GM19438 (cell line): ENCODE measurements at regions not wholly inside any gene's neighbourhood (a gene's known extent, or its start where the extent isn't known, plus 50 kb on each side); places are given as distances from the start of the nearest gene placed in this dataset.

Experiments
- ATAC-seq: cut with Tn5 transposase; IDR thresholded peaks from one replicate; pipeline ENCODE4 v1.9.1; 2021; ENCODE audit warnings: low read depth; ENCODE audit not compliant: unreplicated experiment

GRCh38 chr10:131803860-131804425 lies 96.9 kb upstream of the PPP2R2D start:
- ATAC-seq, result no peak

DNA sequence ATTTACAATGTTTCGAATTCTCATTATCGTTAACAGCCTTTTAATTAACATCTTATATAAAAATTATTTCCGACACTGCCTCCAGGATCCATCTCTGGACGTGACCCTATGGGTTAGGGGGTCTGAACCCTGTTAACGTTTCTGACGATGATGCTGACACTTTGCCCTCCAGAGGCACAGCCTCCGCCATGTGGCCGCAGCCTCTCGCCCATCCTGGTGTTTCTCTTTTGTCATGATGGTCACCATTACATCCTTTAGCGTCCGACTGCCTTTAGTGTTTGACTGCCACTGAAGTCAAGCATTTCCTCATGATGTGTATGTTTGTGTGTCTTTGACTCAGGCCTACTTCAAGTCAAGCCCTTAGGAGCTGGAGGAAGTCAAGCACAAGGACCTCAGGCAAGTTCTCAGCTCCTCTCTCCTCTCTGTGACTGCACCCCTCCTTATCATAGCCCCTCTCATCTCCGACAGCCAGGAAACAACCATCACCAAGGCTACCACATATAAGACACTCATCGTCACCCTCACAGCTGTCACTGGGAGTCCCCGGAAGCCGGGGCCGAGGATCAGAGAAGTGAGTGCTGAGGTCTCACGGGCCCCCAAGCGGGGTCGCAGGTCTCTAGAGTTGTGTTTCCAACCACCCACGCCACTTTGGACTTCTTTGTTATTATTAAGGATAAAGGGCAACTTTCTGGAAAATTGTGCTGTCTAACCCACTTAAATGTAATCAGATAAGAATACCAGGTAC lies 96.1 kb upstream of the PPP2R2D start:
- ATAC-seq, result no peak

GRCh38 chr10:131805696-131806095 lies 95.1 kb upstream of the PPP2R2D start:
- no peak for ATAC-seq

DNA sequence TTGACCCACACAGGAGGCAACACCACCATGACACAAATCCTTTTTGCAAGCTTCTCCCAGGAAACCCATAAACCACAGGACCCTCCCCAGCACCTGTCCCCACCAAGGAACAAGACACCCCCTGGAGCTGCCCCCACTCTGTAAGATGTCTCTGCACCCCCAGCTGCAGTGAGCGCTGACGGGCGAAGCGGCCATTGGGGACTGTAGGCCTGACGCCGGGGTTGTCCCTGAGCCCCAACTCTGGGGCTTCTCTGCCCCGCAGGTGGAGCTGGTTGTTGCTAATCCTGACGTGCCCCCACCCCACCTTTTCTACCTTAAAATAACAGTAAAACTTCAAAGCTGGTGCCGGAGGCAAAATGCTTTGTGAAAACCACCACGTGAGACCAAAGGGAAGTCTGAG lies 94.7 kb upstream of the PPP2R2D start:
- no peak for ATAC-seq

- no peak for ATAC-seq
These were observed 94.0 kb upstream of the PPP2R2D start for GRCh38 chr10:131806646-131807317.

GRCh38 chr10:131808370-131808930 lies 92.4 kb upstream of the PPP2R2D start:
- no peak for ATAC-seq

DNA sequence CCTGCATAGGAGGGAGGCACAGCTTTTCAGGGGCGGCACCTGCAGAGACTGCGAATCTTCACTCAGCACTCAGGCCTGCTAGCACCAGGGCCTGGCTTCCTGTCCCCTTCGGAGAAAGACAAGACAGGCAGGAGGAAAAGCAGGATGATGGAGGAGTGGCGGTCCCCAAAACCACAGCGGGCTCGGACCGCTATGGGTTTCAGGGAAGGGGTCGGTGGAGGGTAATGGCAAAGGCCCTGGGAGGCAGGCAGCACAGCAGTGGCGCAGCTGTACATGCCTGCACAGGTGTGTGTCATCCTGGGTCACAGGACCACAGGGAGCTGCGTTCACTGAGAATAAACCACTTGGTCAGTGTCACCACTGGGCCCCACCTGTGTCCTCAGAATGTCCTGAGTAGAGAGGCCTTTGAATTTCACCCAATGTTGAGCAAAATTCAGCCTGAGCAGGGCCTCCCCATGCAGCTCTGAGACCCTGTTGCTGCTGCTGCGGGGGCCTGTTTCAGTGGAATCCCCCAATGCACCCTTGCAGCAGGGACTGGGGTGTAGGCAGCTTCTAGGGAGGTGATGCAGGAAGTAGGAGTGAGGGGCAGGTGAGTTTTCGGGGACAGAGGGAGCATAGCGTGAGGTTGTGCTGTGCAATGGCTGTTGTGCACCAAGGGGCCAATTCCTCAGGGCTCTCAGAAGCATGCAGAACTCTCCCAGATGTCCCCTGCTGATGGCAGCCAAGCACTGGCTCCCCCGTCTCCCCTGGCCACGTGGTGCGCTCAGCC lies 90.6 kb upstream of the PPP2R2D start:
- ATAC-seq, result no peak

GRCh38 chr10:131810805-131811629 lies 89.8 kb upstream of the PPP2R2D start:
- no peak for ATAC-seq

- no peak for ATAC-seq
These were observed 89.0 kb upstream of the PPP2R2D start for GRCh38 chr10:131811630-131812403.

- no peak for ATAC-seq
These were observed 87.8 kb upstream of the PPP2R2D start for GRCh38 chr10:131812736-131813604.

DNA sequence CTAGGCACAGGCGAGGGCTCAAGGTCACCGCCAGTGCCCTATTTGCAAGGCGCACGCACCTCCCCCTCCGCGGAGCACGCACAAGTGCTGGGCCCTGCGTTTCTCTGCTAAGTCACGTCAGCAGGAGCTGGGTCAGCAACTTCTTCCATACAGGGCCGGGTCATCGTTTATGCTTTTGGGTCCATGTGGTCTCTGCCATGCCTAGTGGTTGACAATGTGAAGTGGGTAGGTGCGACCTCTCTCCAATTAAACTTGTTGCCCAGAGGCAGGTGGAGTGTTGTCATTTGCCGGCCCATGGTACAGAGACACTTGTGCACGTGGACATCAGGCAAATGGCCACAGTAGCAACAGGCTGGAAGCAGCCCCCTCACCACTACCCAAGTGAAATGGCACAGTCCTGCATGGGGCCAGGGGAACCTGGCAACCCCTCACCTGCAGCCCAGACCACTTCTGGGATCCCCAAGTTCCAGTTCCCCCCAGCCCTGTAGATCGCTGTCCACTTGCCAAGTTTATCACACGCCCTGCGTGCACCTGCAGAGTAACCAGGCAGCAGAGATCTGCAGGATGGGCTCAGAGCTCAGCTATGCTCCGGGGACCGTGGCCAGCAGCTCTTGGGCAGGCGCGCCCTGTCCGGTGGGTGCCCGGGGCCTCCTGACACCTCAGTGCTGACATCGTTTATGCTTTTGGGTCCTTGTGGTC lies 86.1 kb upstream of the PPP2R2D start:
- ATAC-seq, result no peak

GRCh38 chr10:131815266-131816156 lies 85.3 kb upstream of the PPP2R2D start:
- no peak for ATAC-seq

DNA sequence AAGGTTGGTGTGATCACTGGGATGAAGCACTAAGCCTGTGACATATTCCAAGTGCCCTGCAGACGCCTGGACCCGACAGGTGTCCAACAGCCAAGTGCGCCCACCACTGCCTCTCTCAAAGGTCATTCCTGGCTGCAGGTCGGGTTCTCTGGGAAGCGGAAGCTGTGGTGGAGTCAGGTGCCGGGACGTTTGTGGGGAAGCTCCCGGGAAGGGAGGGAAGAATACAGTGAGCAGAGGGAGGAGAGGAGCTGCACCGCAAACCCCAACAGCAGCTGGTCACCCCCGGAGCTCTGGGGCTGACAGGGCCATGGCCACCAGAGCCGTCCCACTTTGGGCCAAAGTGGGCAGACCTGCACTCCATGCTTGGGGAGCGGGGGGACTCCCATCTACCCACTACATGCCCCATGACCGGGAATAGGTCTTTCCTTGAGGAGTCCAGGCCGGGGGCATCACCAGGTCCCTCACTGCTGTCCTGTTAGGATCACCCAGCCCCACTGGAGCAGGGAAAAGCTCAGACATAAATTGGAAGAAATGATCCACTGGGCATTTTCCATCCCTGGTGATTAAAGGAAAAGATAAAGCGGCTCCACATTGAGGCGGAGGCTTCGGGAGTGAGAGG lies 84.5 kb upstream of the PPP2R2D start:
- ATAC-seq, result no peak

DNA sequence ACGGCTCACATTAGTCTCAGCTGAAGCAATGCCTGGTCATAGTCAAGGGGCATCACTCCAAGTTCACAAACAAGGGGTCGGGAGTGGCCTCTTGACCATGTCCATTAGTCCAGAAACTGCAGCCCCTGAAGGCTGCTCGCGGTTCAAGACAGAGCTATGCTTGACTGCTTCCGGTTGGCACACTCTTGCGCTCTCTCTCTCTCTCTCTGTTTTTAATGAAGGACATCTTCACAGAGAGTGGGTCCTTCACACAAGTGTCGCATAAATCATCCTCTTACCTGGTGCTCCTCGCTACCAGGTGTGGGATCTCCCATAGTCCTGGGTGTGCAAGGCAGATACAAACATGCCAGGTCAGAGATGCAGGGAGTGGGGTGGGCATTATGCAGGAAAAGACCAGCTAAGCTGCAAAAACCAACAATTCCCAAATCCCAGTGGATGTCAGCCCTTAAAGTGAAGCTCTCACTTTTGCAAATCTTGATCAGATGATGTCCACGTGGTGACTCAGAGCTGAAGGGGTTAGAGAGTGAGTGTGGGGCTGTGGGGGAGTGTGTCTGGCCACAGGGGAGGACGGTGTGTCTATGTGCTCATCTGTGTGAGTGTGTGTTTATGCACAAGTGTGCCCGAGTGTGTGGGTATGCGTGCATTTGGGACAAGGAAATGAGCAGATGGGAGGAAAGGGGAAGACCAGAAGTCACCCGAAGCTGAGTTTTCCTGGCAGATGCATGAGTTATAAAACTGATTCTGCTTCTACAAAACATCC lies 83.7 kb upstream of the PPP2R2D start:
- ATAC-seq, result no peak

DNA sequence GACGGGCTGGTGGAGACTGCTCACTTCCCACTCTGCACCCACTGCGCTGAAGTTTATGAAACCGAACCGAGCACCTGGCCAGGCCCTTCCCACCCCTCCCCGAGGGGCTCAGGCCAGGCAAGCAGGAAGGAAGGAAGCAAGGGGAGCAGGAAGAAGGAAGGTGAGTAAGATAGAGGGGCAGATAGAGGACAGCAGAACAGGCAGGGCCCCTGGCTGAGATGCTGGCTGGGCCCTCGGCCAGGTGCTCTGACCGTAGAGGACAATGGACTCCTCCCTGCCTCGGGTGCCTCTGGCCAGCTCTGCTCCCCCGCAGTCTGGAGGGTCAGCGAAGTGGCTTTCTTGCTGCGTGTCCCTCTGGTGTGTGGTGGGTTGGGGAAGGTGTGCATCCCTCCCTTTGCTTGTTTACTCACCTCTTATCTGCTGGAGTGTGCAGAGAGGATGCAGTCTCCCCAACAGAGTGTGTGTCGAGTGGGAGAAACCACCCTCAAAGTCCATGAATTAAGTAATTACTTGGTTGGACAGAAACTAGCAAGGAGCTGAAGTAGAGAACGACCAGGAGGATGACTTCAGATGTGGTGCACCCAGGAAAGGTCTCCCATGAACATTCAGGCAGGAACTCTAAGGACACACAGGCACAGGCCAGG lies 82.8 kb upstream of the PPP2R2D start:
- ATAC-seq, result no peak
